Embryonic facial prominence (tissue), 1 donor: ENCODE measurements at regions not wholly inside any gene's neighbourhood (a gene's known extent, or its start where the extent isn't known, plus 50 kb on each side); places are given as distances from the start of the nearest gene placed in this dataset.
"Not testable (repeated sequence)": the region's sequence is repeated elsewhere in the genome, so short reads cannot be mapped to it uniquely, and the experiment has no call there.

ENCODE experiments used
- DNase-seq: peaks from one replicate; pipeline ENCODE4 v3.0.0-alpha.2; 2016; ENCODE audit errors: extremely low spot score

DNA sequence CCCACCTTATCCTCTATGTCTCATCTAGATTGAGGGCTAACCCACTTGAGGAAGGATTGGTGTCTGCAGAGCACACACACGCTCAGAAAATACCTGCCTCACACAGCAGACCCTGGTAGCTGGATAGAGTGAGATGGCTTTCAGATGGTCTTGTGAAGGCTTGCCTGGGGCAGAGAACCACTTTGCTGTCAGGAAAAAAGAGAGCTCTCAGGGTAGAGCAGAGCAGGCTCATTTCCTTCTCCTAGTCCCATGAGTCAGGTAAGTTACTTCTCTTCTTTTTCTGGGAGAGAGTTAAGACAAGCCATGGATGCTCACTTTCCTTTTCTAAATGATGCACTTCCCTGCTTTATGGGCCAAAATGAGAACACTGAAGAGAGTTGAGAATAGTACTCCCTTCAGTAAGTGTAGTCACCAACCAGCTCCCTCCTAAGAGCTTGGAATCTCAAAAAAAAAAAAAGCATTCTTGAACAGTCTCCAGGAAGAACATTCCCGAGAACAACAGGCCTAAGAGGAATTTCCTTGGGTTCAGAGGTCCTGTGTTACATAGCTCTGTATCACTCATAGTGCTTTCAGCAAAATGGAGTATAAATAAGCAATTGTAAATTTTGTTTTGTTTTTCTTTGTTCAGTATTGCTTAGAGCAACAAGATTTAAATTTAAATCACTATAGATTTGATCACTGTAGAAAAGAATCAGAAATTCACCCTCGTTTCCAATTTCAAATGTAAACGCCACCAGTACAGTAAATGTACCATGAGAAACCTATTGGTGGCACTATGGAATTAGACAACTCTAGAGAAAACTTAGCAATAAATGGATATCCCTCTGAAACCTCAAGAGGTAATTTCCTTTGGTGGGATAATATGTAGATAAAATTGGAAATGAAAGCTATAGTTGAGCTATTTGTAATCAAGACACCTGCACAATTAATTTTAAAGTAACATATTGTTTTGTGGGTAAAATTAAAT lies 530.3 kb downstream of the RFPL4B start:
- DNase-seq, result no peak

GRCh38 chr6:112879920-112880413 lies 532.8 kb downstream of the RFPL4B start:
- no peak for DNase-seq

DNA sequence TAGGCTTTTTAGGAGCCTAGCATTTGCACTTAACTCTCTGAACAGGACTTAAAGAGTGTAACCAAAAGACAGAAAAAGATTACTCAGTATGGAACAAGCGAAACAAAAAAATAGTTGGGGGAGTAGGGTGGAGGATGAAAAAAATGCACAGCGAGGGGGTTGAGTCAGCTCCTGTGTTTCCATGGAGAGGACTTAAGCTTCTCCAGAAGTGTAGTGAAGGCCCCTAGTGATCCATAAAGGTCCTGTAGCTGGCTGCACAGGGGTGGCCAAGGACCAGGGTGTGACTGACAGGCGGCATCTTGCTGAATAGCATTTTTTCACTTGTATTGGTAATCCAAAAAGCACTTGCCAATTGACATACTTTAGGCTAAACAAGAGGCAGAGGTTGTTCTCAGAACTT lies 533.9 kb downstream of the RFPL4B start:
- DNase-seq, result no peak

DNA sequence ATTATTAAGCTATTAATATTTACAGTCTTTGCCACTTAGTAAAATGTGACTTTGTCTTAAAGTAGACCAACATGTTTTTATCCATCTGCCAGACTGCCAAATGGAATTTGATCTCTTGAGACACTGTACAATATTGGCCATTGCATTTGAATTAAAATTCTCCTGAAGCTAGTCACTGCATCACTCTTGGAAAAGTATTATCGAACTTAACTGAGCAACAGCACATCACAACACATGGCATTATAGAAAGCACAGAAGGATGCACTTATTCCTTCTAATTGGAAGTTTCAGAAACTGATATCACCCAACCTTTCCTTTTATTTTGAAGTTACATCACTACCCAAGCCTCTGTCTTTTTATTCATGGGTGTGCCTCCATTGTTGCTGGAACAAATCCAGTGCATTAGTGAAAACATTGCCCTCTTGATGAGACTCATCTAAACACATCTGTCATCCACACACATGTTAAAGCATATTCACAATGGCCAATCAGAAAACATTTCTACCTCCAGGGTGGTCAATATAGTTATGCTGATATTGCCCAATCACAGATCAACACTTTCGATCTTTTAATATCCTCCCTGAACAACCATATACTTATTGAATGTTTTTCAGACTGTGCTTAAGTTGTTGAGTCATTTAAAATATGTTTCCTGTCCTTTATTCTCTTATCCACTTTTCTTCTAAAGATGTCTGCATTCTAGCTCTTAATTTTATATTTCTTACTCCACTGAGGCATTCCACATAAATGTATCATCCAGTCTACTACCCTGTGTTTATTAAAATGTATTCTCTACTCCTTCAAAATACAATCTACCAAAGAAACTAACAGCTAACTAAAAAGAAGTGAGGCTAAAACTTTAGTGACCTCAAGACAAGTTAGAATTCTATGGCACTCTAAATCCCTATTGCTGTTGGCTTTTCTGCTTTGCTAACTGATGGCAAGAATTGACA lies 535.0 kb downstream of the RFPL4B start:
- no peak for DNase-seq

DNA sequence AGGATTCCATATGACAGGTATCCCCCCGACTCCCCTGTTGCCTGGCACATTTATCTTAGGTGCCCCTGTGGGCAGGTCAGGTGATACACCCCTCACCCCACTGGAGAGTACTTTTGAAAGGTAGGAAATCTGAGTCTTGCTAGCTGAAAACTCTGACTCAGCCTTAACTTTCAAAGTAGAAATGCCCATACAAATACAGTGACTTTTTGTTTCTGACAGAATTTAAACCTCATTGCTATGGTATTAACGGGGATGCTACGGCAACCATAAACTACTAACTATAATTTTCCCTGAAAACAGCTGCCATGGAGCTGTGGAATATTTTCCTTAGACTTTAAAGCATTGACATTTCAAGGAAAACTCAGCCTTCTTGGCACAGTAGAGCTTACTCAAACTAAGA lies 536.0 kb downstream of the RFPL4B start:
- DNase-seq, result no peak

DNA sequence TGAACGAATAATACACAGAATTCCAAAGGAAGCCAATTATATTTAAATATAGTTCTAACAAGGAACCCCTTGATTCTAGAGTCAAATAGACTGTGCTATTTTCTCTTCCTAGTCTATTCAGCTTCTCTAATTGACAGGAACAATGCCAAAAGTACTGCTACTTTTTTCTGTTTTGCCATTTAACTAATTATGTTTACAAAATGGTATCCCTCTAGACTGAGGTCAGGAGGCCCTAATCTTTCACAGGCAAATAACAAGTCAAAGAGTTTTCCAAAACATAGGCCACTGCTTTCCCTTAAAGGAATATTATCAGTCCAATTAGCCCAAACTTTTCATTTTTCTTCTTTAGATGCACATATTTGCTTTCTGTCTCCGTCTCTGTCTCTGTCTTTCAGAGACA lies 539.3 kb downstream of the RFPL4B start:
- DNase-seq, result no peak

DNA sequence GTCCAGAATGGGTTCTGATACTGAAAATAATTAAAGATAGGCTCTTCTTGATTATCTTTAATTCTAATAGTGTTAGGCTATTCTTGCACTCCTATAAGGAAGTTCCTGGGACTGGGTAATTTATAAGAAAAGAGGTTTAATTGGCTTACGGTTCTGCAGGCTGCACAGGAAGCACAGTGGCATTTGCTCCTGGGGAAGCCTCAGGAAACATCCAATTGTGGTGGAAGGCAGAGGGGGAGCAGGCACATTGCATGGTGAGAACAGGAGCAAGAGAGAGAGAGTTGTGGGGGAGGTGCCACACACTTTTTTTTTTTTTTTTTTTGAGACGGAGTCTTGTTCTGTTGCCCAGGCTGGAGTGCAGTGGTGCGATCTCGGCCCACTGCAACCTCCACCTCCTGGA lies 540.3 kb downstream of the RFPL4B start:
- DNase-seq, result not testable (repeated sequence)

- no peak for DNase-seq
These were observed 552.4 kb downstream of the RFPL4B start for GRCh38 chr6:112899541-112899940.

GRCh38 chr6:112903361-112903760 lies 556.2 kb downstream of the RFPL4B start:
- DNase-seq, result no peak

DNA sequence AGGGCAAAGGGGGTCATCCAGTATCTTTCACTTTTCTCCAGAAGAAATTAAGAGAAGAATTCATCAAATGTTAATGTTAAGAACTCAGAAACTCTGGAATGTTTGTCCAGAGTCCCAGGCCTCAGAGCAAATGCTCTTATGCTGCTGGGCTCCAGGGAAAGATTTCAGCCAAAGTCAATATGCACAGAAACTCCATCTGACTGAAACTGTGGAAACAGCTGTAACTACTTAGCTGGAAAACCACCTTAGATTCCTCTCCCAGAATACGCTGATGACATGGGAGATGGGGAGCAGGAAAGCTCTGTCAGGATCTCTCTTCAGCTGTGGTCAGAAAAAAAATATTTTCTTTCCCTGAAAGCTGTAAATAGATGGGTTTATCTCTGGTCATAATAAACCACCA lies 559.6 kb downstream of the RFPL4B start:
- peak; percentile 71 for DNase-seq

GRCh38 chr6:112909781-112910180 lies 562.7 kb downstream of the RFPL4B start:
- DNase-seq, result no peak

- DNase-seq, result no peak
These were observed 563.1 kb downstream of the RFPL4B start for GRCh38 chr6:112910256-112910655.

DNA sequence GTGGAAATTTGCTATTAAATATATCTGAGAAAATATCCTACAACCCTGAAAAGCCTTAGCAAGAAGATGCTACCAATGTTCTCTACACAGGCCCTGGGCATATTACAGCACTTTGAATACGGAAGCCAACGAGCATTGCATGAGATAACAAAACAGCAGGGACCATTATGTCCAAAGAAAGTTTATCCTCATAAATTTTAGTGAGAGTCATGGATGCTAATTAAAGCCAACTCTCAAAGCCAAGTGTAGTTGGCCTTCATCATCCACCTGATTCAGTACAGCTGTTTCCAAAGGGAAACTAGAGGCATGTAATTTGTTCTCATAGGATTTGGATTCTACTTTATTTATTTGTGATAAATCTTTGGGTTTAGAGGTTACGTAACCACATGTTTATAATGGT lies 564.8 kb downstream of the RFPL4B start:
- no peak for DNase-seq

DNA sequence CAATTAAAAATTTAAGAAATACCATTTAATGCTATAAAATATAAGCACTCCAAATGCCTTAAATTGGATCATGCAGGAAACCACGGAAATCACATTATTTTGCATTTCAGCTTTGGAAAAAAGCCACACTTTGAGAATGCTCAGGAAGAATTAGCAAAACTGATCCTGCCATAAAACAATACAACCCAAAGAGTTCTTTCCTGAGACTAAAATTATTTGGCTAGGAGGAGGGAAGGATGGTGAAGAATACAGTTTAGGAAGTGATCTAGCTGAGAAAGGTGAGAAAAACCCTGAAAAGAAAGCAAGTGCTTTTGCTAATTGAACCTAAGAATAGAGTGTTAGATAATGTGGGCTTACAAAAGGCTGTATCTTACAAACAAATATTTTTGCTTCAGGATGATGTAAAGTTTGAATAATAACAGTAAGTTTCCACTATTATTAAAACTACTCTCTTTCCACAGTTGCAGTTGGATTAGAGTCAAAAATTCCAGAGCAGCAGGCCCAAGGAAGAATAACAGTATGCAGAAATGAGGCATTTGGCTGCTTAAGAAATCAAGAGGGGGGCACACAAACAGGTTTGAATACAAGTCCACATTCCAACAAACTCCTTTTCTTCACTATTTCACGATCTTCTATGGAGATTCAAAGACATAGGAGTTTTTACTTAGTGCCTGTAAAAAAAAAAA lies 565.4 kb downstream of the RFPL4B start:
- DNase-seq, result no peak

DNA sequence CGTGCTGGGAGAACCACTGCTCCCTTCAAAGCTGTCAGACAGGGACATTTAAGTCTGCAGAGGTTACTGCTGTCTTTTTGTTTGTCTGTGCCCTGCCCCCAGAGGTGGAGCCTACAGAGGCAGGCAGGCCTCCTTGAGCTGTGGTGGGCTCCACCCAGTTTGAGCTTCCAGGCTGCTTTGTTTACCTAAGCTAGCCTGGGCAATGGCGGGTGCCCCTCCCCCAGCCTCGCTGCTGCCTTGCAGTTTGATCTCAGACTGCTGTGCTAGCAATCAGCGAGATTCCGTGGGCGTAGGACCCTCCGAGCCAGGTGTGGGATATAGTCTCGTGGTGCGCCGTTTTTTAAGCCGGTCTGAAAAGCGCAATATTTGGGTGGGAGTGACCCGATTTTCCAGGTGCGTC lies 572.6 kb downstream of the RFPL4B start:
- not testable (repeated sequence) for DNase-seq

DNA sequence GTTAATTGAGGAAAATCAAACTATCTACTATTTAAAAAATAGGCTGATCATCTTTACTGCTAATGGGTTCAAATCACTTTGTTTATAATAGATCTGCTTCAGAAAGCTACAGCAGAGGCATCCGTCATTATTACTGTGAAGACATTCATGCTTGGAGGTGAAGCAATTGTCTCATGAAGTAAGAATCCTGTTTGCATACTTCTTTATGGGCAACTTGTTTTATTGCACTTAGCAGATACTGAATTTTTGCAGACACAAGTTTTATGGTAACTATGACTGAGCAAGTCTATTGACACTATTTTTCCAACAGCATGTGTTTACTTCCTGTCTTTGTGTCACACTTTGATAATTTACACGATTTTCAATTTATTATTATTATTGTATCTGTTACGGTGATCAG lies 573.9 kb downstream of the RFPL4B start:
- DNase-seq, result no peak

DNA sequence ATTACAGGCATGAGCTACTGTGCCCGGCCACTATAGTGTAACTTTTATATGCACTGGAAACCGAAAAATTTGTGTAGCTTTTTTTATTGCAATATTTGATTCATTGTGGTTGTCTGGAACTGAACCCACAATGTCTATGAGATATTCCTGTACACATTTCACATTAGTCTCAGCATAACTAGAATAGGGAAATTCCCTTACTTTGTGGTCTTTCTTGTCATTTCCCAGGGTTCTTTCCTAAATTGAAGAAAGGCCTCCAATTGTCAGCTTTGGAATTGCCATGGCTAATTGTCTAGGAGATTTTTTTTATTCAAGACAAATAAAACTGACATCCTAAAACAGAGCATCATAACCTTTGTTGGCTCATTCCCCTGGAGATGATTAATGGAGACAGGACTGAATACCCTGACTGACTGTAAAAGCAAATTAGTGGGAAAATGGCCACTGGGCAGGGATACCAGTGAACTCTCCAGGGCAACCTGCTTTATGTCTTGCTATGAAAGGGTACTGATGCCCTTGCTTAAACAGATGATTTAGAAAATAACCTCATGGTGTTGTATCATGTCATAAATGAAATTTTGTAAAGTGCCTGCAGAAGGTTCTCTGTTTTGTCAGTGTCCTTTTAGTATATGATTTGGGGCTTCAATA lies 576.9 kb downstream of the RFPL4B start:
- DNase-seq, result no peak

DNA sequence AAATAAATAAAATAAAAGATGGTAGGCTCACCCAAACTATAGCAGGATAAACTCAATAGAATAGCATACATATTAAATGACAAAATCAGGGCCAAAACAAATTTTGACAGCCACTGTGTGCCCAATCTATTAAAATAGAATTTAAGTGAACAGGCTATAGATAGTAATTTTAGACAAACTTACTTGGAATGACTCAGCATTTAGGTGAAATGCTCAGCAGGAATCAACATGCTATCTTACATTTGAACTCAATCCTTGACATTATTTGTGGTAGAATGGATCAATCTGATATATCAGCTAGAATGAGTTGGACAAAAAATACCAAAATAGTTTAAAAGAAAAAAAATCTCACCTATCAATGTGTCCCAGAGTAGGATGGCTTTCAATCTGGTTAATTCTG lies 578.6 kb downstream of the RFPL4B start:
- no peak for DNase-seq

DNA sequence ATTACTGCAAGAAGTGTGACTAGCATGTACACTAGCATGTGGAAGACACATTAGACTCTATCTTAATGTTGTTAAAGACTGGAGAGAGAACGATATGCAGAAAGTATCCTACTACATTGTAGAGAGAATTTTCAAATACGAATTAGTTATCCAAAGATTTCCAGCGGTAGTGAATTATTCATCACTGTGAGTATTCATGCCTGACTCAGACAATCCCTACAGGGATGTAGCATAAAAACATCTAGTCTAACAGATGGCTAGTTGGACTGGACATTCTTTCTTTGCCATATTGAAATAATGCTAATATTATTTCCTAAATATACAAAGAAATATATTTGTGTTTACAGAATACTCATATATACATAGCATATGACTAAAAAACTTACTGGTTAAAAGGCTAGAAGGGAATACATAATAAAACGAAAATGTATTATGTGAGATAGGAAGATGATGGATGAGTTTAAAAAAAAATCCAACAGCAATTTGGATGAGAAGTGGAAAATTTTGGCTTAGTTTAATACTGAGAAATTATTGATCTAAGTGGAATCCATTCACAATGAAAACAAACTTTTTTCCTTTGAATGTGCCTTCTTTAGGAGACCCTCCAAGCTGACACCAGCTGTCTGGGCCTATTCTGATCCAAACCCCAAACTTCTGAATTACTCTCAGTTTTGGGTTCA lies 580.7 kb downstream of the RFPL4B start:
- DNase-seq, result no peak

DNA sequence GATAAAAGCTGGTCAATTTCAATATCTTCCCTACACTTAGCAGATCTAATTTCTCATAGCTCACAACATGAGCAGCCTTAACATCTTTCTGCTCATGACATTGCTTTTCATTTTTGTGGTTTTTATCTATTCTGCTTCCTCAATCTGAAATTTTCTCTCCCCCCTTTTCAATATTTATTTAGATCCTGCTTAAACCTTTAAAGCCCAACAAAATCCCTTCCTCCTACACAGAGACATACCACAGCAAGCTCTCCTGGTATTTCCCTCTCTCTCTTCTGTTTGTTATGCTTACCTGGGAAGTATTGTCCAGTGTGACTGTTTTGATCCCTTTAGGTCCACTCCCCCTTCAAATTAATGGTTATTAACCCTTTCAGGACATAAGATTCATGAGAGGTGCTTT lies 582.5 kb downstream of the RFPL4B start:
- no peak for DNase-seq

DNA sequence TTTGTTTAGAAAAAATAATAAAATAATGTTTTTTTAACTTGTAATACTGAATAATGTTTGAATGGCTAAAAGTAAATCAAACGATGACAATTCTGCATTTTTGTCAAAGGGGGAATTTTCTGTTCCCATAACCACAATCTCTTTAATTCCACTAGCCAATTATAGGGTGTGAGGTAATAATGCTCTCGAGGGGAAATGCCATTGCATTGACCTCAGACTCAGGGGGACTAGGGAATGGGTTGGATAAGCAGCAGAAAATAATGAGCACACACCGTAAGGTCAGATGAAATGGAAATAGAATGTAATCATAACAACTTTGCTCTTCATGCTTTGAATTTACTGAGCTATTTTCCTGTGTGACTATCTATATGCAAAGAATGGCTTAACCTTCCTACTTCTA lies 584.7 kb downstream of the RFPL4B start:
- DNase-seq, result no peak
